Activated CD8-positive, alpha-beta memory T cell treated with anti-CD3 and anti-CD28 coated beads, Interleukin-2, amount 10 ng/mL, durations not matched to agents 7 days and 5 days (primary cell): ENCODE measurements at regions not wholly inside any gene's neighbourhood (a gene's known extent, or its start where the extent isn't known, plus 50 kb on each side); places are given as distances from the start of the nearest gene placed in this dataset.

Source experiments
- ATAC-seq: fragments of 150-1000 bp; cut with Tn5 transposase; one replicate; pipeline ENCODE4 v1.10.0; 2021; ENCODE audit warnings: moderate library complexity
- CTCF ChIA-PET: fragments of 350-600 bp; sonication (Branson Sonifier 250); formaldehyde crosslinking; loops from one replicate; lab custom pipeline; 2021; ENCODE audit warnings: antibody characterized with exemption; lab: Charles Lee
- DNase-seq: peaks from one replicate; pipeline ENCODE4 v3.0.0-alpha.2; 2020
- H3K27ac Mint-ChIP-seq: one replicate; pipeline ENCODE4 v1.8.0; 2021; ENCODE audit warnings: mild to moderate bottlenecking, mixed read lengths
- H3K27me3 Mint-ChIP-seq: one replicate; pipeline ENCODE4 v1.8.0; 2021; ENCODE audit warnings: mixed read lengths
- H3K36me3 Mint-ChIP-seq: one replicate; pipeline ENCODE4 v1.8.0; 2021; ENCODE audit warnings: mild to moderate bottlenecking, mixed read lengths
- H3K4me1 Mint-ChIP-seq: one replicate; pipeline ENCODE4 v1.8.0; 2021; ENCODE audit warnings: mixed read lengths
- H3K4me3 Mint-ChIP-seq: one replicate; pipeline ENCODE4 v1.8.0; 2021; ENCODE audit warnings: mild to moderate bottlenecking, moderate library complexity, mixed read lengths
- H3K9me3 Mint-ChIP-seq: one replicate; pipeline ENCODE4 v1.8.0; 2022; ENCODE audit warnings: low read depth, mixed read lengths

DNA sequence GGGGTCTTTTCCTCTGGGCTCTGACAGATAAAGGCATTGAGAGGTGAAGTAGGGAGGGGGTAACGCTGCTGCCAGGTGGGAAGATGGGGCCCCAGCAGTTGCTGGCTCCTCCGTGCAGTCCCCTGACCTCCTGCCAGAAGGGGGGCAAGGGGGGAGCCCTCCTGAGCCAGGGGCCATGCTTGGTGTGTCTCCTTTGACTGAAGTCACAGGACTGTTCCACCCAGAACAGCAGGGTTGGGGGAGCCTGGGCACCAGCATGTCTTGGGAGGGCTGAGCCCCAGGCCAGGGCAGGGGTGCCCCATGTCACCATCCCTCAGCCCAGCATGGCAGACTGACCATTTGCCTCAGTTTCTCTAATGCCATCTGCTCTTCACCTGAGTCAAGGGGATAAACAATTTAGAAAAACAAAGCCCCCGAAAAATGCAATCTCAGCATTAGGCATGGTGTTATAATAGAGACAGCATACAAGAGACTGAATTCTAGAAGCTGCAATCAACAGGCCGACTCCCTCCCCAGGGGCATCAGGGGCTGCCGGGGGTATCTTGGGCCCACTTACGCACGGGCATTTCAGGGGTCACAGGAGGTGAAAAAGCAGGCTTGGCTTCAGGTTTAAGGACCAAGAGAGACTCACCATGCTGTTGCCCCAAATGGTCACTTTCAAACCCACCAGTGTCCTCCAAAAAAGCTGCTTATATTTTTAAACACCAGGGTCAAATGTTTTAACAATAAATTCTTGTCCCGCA is 108.6 kb upstream of the GPR26 start:
- Mint-ChIP-seq H3K27ac (no peak overlapping the region), H3K4me3 (no peak overlapping the region), H3K27me3 (peaks cover 2% of the 10 kb centered on the region), H3K9me3 (no peaks in the 10 kb centered on the region), H3K4me1 (no peaks in the 10 kb centered on the region), H3K36me3 (no peaks in the 10 kb centered on the region)
- peak; percentile 30 for DNase-seq
- no peak for ATAC-seq
- CTCF ChIA-PET, result interaction anchor here (1.2 to 1.7 kb wide), 4 partner anchors 423 to 514 kb away, joined by 3 to 7 read pairs (median 6); no protein-coding TSS in a partner anchor

DNA sequence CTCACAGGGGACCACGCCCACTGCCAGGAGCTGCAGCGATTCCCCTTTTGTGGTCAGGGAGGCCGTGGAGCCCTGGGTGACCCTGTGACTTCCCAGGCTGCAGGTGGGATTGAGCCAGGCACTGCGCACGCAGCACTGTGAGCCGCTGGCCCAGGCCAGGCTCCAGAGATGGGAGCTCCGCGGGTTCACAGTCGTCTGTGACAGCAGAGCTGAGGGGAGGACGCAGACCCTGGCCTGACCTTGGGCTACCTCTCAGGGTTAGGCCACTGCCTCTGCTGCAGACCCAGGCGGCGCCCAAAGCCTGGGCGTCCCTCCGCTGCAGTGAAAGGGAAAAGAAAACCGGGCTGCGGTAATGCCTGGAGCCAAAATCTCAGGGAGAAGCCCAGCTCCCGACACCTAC is 107.5 kb upstream of the GPR26 start:
- Mint-ChIP-seq H3K9me3 (no peaks in the 10 kb centered on the region), H3K27ac (no peak overlapping the region), H3K4me3 (no peak overlapping the region), H3K27me3 (peaks cover 2% of the 10 kb centered on the region), H3K4me1 (no peaks in the 10 kb centered on the region), H3K36me3 (no peaks in the 10 kb centered on the region)
- DNase-seq, result no peak
- CTCF ChIA-PET, result interaction anchor here (1.2 to 1.7 kb wide), 3 partner anchors 424 to 515 kb away, joined by 5 to 7 read pairs (median 6); no protein-coding TSS in a partner anchor
- no peak for ATAC-seq

DNA sequence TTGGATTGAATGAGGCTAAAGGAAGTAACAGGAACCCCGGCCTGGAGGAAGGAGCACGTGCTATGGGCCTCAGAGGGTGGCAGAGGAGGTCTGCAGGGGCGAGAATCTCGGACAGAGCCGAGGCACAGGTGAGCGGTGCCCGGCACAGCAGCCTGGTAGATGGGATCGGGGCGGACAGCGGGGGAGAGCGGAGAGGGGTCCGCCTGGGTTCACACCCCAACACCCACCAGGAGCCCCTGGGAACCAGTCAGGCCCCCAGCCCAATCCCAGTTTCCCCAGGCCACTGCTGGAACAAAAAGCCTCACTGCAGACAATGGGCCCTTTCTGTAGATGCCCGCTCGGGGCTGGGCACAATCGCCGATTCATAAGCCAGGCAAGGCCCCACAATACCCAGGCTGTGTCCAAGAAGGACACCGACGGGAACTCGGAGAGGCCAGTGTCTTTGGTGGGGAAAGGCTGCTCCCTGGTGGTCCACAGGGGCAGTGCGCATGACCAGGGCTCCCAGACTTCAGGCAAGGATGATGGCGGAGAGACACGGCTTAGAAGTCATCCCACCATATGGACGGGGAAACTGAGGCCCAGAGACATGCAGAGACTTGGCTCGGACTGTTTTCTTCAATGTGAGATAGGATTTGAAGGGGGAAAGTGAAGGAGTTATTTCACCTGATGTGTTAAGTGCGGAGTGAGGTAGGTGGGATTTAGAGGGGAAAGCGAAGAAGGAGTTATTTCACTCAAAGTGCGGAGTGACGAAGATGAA is 106.9 kb upstream of the GPR26 start:
- peaks cover 2% of the 10 kb centered on the region for H3K27me3 Mint-ChIP-seq
- H3K9me3 Mint-ChIP-seq, result no peaks in the 10 kb centered on the region
- CTCF ChIA-PET, result interaction anchor here (1.5 to 1.7 kb wide), 3 partner anchors 426 to 516 kb away, joined by 5 to 7 read pairs (median 6); no protein-coding TSS in a partner anchor
- H3K4me1 Mint-ChIP-seq, result no peaks in the 10 kb centered on the region
- no peaks in the 10 kb centered on the region for H3K36me3 Mint-ChIP-seq
- H3K27ac Mint-ChIP-seq, result no peak overlapping the region
- ATAC-seq (peak; percentile 66), DNase-seq (peak; percentile 58)
- no peak overlapping the region for H3K4me3 Mint-ChIP-seq

GRCh38 chr10:123559823-123560092 is 106.4 kb upstream of the GPR26 start:
- DNase-seq (no peak), ATAC-seq (no peak)
- no peak overlapping the region for H3K27ac Mint-ChIP-seq
- peaks cover 2% of the 10 kb centered on the region for H3K27me3 Mint-ChIP-seq
- no peaks in the 10 kb centered on the region for H3K4me1 Mint-ChIP-seq
- H3K36me3 Mint-ChIP-seq, result no peaks in the 10 kb centered on the region
- H3K4me3 Mint-ChIP-seq, result no peak overlapping the region
- CTCF ChIA-PET, result interaction anchor here (1.7 kb wide), 1 partner anchor 517 kb away, joined by 5 read pairs; no protein-coding TSS in a partner anchor
- no peaks in the 10 kb centered on the region for H3K9me3 Mint-ChIP-seq

DNA sequence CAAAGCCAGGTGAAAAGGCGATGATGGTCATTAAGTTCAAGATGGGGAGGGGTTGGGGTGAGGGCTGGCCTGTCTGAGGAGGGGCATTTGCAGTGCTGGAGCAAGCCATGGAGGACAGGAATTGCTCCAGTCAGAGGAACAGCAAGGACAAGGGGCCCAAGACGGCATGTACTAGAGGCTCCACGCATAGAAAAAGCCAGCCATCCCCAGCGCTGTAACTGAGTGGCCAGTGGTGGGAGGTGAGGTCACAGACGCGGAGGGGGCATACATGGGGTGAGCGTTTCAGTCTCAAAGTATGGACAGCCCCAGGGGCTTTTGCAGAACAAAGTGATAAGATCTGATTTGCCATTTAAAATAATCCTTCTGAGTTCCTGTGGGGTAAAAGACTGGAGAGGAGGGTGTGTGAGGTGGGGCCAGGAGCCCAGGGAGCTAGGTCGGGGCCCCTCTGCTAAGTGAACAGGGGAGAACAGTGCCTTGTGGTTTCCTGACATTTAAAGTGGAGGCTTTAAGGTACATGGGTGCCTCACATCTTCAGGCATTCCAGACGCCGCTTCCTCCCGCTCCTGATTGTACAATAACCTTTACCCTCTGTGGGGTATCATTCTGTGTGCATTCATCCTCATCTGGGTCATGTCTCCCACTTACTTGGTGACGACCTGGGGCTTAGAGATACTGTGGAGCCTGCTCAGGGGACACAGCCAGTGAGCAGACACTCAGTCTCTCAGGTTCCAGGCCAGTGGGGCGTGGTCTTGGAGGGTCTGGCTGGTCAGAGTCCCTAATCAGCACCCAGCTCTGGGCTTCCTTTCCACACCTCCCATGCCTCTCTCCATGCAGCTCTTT is 105.6 kb upstream of the GPR26 start:
- no peak overlapping the region for H3K27ac Mint-ChIP-seq
- CTCF ChIA-PET, result interaction anchor here (1.7 kb wide), 1 partner anchor 517 kb away, joined by 5 read pairs; no protein-coding TSS in a partner anchor
- no peaks in the 10 kb centered on the region for H3K9me3 Mint-ChIP-seq
- H3K4me3 Mint-ChIP-seq, result no peak overlapping the region
- ATAC-seq, result no peak
- no peaks in the 10 kb centered on the region for H3K4me1 Mint-ChIP-seq
- peaks cover 2% of the 10 kb centered on the region for H3K27me3 Mint-ChIP-seq
- no peaks in the 10 kb centered on the region for H3K36me3 Mint-ChIP-seq
- DNase-seq, result no peak

- Mint-ChIP-seq H3K4me1 (no peaks in the 10 kb centered on the region), H3K9me3 (no peaks in the 10 kb centered on the region), H3K36me3 (no peaks in the 10 kb centered on the region), H3K27ac (no peak overlapping the region), H3K4me3 (no peak overlapping the region), H3K27me3 (peaks cover 3% of the 10 kb centered on the region)
- ATAC-seq (no peak), DNase-seq (no peak)
- CTCF ChIA-PET, result interaction anchor here (1.7 kb wide), 1 partner anchor 518 kb away, joined by 5 read pairs; no protein-coding TSS in a partner anchor
Observed at GRCh38 chr10:123561141-123561440, 105.1 kb upstream of the GPR26 start.

- CTCF ChIA-PET, result no interaction called here
- no peaks in the 10 kb centered on the region for H3K4me1 Mint-ChIP-seq
- no peak overlapping the region for H3K4me3 Mint-ChIP-seq
- DNase-seq (no peak), ATAC-seq (no peak)
- no peak overlapping the region for H3K27ac Mint-ChIP-seq
- H3K9me3 Mint-ChIP-seq, result no peaks in the 10 kb centered on the region
- H3K36me3 Mint-ChIP-seq, result no peaks in the 10 kb centered on the region
- H3K27me3 Mint-ChIP-seq, result peaks cover 5% of the 10 kb centered on the region
Observed at GRCh38 chr10:123562387-123562786, 103.8 kb upstream of the GPR26 start.

- H3K27ac Mint-ChIP-seq, result no peak overlapping the region
- no peaks in the 10 kb centered on the region for H3K4me1 Mint-ChIP-seq
- no peaks in the 10 kb centered on the region for H3K9me3 Mint-ChIP-seq
- no peak for ATAC-seq
- no peak for DNase-seq
- CTCF ChIA-PET, result interaction anchor here (1.5 kb wide), 1 partner anchor 10 kb away, joined by 5 read pairs; no protein-coding TSS in a partner anchor
- no peaks in the 10 kb centered on the region for H3K36me3 Mint-ChIP-seq
- H3K4me3 Mint-ChIP-seq, result no peak overlapping the region
- H3K27me3 Mint-ChIP-seq, result peaks cover 5% of the 10 kb centered on the region
Observed at GRCh38 chr10:123562811-123563580, 103.2 kb upstream of the GPR26 start.

DNA sequence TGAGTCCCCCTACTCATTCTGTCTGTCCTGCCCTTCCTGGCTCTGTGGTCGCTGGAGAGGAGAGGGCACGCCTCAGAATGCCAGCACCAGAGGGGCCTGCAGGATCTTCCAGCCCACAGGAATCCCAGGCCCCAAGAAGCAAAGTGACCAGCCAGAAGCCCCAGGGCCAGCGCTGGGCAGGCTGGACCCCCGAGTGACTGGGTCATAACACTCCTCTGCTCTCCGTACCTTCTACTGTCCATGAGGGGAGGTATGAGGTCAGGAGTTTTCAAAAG is 102.6 kb upstream of the GPR26 start:
- CTCF ChIA-PET, result interaction anchor here (1.5 kb wide), 1 partner anchor 9 kb away, joined by 5 read pairs; no protein-coding TSS in a partner anchor
- H3K9me3 Mint-ChIP-seq, result no peaks in the 10 kb centered on the region
- peaks cover 5% of the 10 kb centered on the region for H3K27me3 Mint-ChIP-seq
- DNase-seq, result no peak
- H3K4me3 Mint-ChIP-seq, result no peak overlapping the region
- no peaks in the 10 kb centered on the region for H3K4me1 Mint-ChIP-seq
- H3K27ac Mint-ChIP-seq, result no peak overlapping the region
- H3K36me3 Mint-ChIP-seq, result no peaks in the 10 kb centered on the region
- ATAC-seq, result no peak

DNA sequence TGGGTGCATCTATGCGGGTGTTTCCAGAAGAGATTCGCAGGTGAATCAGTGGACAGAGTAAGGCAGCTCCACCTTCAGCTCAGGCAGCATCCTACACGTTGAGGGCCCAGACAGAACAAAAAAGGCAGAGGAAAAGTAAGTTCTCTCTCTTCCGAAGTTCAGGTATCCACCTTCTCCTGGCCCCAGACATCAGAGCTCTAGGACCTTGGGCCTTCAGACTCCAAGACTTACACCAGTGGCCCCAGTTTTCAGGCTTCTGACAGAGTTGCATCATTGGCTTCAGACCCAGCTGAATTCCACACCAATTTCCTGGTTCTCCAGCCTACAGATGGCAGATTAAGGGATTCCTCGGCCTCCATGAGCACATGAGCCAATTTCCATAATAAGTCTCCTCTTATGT is 102.2 kb upstream of the GPR26 start:
- peaks cover 6% of the 10 kb centered on the region for H3K27me3 Mint-ChIP-seq
- CTCF ChIA-PET, result interaction anchor here (1.5 kb wide), 1 partner anchor 9 kb away, joined by 5 read pairs; no protein-coding TSS in a partner anchor
- no peak overlapping the region for H3K4me3 Mint-ChIP-seq
- DNase-seq (no peak), ATAC-seq (no peak)
- H3K9me3 Mint-ChIP-seq, result no peaks in the 10 kb centered on the region
- no peaks in the 10 kb centered on the region for H3K4me1 Mint-ChIP-seq
- H3K27ac Mint-ChIP-seq, result no peak overlapping the region
- H3K36me3 Mint-ChIP-seq, result no peaks in the 10 kb centered on the region

DNA sequence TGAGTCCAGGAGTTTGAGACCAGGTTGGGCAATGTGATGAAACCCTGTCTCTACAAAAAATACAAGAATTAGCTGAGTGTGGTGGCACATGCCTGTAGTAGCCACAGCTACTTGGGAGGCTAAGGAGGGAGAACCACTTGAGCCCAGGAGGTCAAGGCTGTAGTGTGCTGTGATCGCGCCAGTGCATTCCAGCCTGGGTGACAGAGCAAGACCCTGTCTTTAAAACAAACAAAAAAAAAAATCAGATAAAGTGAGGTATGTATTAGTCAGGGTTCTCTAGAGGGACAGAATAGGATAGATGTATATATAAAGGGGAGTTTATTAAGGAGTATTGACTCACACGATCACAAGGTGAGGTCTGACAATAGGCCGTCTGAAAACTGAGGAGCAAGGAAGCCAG is 101.5 kb upstream of the GPR26 start:
- peaks cover 8% of the 10 kb centered on the region for H3K27me3 Mint-ChIP-seq
- CTCF ChIA-PET, result interaction anchor here (1.5 kb wide), 1 partner anchor 8 kb away, joined by 5 read pairs; no protein-coding TSS in a partner anchor
- H3K4me3 Mint-ChIP-seq, result no peak overlapping the region
- no peaks in the 10 kb centered on the region for H3K4me1 Mint-ChIP-seq
- no peak for DNase-seq
- no peaks in the 10 kb centered on the region for H3K9me3 Mint-ChIP-seq
- no peaks in the 10 kb centered on the region for H3K36me3 Mint-ChIP-seq
- ATAC-seq, result no peak
- no peak overlapping the region for H3K27ac Mint-ChIP-seq

GRCh38 chr10:123565691-123566660 is 100.2 kb upstream of the GPR26 start:
- no peak for ATAC-seq
- CTCF ChIA-PET, result no interaction called here

More at GRCh38 chr10:123565691-123566660, 100.2 kb upstream of the GPR26 start:
- H3K4me3 Mint-ChIP-seq, result no peak overlapping the region
- H3K4me1 Mint-ChIP-seq, result no peaks in the 10 kb centered on the region
- no peak overlapping the region for H3K27ac Mint-ChIP-seq
- no peak for DNase-seq
- H3K36me3 Mint-ChIP-seq, result no peaks in the 10 kb centered on the region
- no peaks in the 10 kb centered on the region for H3K9me3 Mint-ChIP-seq
- peaks cover 8% of the 10 kb centered on the region for H3K27me3 Mint-ChIP-seq
